Activated T-cell treated with anti-CD3 and anti-CD28 coated beads, Interleukin-2, amount 50 U/mL, for 72 hours (primary cell): ENCODE measurements at regions not wholly inside any gene's neighbourhood (a gene's known extent, or its start where the extent isn't known, plus 50 kb on each side); places are given as distances from the start of the nearest gene placed in this dataset.
"Not testable (repeated sequence)": the region's sequence is repeated elsewhere in the genome, so short reads cannot be mapped to it uniquely, and the experiment has no call there.

ENCODE experiments used
- ATAC-seq, 2 donors: fragments of 150-1000 bp; cut with Tn5 transposase; replicated peaks in 1 of 2; 2 replicates each; pipeline ENCODE4 v1.10.0; 2021; ENCODE audit warnings: moderate library complexity in 2 of 2, mild to moderate bottlenecking in 1 of 2
- DNase-seq, 2 donors: peaks; one replicate each; pipeline ENCODE4 v3.0.0; 2021 to 2022; ENCODE audit warnings: mixed read lengths in 1 of 2
- H3K27ac Mint-ChIP-seq: one replicate; pipeline ENCODE4 v1.8.0; 2022; ENCODE audit warnings: mild to moderate bottlenecking, moderate library complexity, mixed read lengths
- H3K27me3 Mint-ChIP-seq: one replicate; pipeline ENCODE4 v1.8.0; 2022; ENCODE audit warnings: low read depth, mixed read lengths
- H3K36me3 Mint-ChIP-seq, 2 donors: one replicate each; pipeline ENCODE4 v1.8.0; 2022; ENCODE audit warnings: mixed read lengths in 2 of 2, mild to moderate bottlenecking in 1 of 2; ENCODE audit not compliant: insufficient read depth in 2 of 2
- H3K4me1 Mint-ChIP-seq: one replicate; pipeline ENCODE4 v1.8.0; 2022; ENCODE audit warnings: low read depth, mixed read lengths
- H3K4me3 Mint-ChIP-seq, 2 donors: one replicate each; pipeline ENCODE4 v1.8.0; 2022; ENCODE audit warnings: mild to moderate bottlenecking in 2 of 2, mixed read lengths in 2 of 2, moderate library complexity in 2 of 2
- H3K9me3 Mint-ChIP-seq, 2 donors: one replicate each; pipeline ENCODE4 v1.8.0; 2022; ENCODE audit warnings: mixed read lengths in 2 of 2

GRCh38 chr1:149418782-149419181, 56.1 kb upstream of the NBPF19 start:
- H3K4me1 Mint-ChIP-seq: peaks cover 17% of the 10 kb centered on the region
- H3K27me3 Mint-ChIP-seq, ATAC-seq, H3K36me3 Mint-ChIP-seq, H3K4me3 Mint-ChIP-seq, H3K27ac Mint-ChIP-seq, H3K9me3 Mint-ChIP-seq, DNase-seq: not testable (repeated sequence)

- not testable (repeated sequence) for H3K4me1 Mint-ChIP-seq, H3K9me3 Mint-ChIP-seq, ATAC-seq, DNase-seq, H3K36me3 Mint-ChIP-seq, H3K27me3 Mint-ChIP-seq, H3K4me3 Mint-ChIP-seq, H3K27ac Mint-ChIP-seq
Measured at GRCh38 chr1:149423122-149423521, 51.7 kb upstream of the NBPF19 start.
